ENCODE measurements at regions not wholly inside any gene's neighbourhood (a gene's known extent, or its start where the extent isn't known, plus 50 kb on each side); places are given as distances from the start of the nearest gene placed in this dataset.

DNA sequence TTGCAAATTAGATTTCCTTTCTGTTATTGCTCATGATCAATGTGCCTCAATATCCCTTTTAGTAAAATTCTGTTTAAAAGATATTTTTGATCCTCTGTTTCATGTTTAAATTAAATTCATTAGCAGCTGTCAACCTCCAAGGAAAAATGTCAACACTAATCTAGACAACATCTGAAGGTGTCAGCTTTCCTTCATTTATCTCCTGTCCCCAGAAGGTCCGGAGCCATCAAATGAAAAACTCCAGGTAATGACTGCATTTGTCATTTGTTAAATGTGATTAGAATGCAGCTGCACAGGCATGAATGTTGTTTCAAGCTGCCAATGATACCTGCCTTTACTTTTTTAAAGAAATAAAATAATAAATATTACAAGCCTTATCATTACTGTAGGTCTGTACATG is 463.7 kb upstream of the SEMA3A start:
- ChIA-PET POLR2A (no interaction called here), CTCF (no interaction called here)
- TF ChIP-seq, protein P1, sequence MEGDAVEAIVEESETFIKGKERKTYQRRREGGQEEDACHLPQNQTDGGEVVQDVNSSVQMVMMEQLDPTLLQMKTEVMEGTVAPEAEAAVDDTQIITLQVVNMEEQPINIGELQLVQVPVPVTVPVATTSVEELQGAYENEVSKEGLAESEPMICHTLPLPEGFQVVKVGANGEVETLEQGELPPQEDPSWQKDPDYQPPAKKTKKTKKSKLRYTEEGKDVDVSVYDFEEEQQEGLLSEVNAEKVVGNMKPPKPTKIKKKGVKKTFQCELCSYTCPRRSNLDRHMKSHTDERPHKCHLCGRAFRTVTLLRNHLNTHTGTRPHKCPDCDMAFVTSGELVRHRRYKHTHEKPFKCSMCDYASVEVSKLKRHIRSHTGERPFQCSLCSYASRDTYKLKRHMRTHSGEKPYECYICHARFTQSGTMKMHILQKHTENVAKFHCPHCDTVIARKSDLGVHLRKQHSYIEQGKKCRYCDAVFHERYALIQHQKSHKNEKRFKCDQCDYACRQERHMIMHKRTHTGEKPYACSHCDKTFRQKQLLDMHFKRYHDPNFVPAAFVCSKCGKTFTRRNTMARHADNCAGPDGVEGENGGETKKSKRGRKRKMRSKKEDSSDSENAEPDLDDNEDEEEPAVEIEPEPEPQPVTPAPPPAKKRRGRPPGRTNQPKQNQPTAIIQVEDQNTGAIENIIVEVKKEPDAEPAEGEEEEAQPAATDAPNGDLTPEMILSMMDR (IDR thresholded peaks at IDR 0.05; ENCODE audit: low read depth, low read length): no peak
- Histone ChIP-seq H3K27ac (ENCODE audit: low read depth, low read length) (no peak overlapping the region), H3K27me3 (ENCODE audit: control insufficient read depth, insufficient read depth, low read length) (no peaks in the 10 kb centered on the region), H3K9me3 (ENCODE audit: control insufficient read depth, insufficient read depth, low read length) (no peaks in the 10 kb centered on the region), H3K4me3 (ENCODE audit: low read depth, low read length) (no peak overlapping the region)
- no peak for DNase-seq (ENCODE audit: low read depth, low spot score)

DNA sequence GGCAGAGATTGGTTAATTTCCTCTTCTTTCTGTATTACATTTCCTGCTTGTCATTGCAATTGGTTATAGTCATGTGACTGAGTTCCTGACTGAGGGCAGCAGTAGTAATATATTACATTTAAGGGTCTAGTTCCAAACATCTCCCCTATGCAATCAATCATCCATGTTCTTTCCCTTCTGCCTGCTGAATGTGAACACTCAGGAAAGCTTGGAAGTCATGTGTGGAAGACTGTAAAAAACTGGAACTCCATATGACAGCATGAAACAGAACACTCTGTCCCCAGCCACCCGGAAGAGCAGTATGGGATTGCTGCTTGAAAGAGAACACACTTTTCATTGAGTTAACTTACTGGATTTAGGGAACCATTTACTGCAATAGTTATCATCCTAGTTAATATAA is 459.7 kb upstream of the SEMA3A start:
- Histone ChIP-seq H3K9me3 (ENCODE audit: control insufficient read depth, insufficient read depth, low read length) (no peaks in the 10 kb centered on the region), H3K27ac (ENCODE audit: low read depth, low read length) (no peak overlapping the region), H3K4me3 (ENCODE audit: low read depth, low read length) (no peak overlapping the region), H3K27me3 (ENCODE audit: control insufficient read depth, insufficient read depth, low read length) (no peaks in the 10 kb centered on the region)
- no peak for DNase-seq (ENCODE audit: low read depth, low spot score)
- ChIA-PET CTCF (interaction anchor here (0.6 kb wide), 1 partner anchor 523 kb away, joined by 3 read pairs; no protein-coding TSS in a partner anchor), POLR2A (no interaction called here)
- TF ChIP-seq, protein P1 (IDR thresholded peaks at IDR 0.05; ENCODE audit: low read depth, low read length): no peak

DNA sequence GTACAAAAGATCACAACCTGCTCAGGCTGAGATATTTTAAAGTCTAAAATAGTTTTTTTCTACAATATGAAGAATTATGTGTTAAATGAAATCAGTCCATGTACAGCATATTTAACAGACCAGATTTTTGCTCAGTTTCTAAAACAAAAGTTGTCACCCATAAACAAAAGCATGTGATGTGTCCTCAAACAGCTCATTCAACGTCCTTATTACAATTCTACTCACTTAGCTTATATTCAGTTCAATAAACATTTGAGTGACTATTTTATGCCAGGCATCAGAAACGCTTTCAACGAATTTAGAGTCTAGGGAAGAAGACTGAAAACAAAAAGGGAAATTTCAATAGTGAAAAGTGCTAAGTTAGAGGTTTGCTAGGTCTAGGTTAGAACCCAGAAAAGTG is 457.3 kb upstream of the SEMA3A start:
- ChIA-PET POLR2A (no interaction called here), CTCF (no interaction called here)
- TF ChIP-seq, protein P1 (IDR thresholded peaks at IDR 0.05; ENCODE audit: low read depth, low read length): no peak
- no peak overlapping the region for H3K4me3 ChIP-seq (ENCODE audit: low read depth, low read length)
- DNase-seq (ENCODE audit: low read depth, low spot score): no peak
- no peak overlapping the region for H3K27ac ChIP-seq (ENCODE audit: low read depth, low read length)
- H3K27me3 ChIP-seq (ENCODE audit: control insufficient read depth, insufficient read depth, low read length): no peaks in the 10 kb centered on the region
- H3K9me3 ChIP-seq (ENCODE audit: control insufficient read depth, insufficient read depth, low read length): no peaks in the 10 kb centered on the region

DNA sequence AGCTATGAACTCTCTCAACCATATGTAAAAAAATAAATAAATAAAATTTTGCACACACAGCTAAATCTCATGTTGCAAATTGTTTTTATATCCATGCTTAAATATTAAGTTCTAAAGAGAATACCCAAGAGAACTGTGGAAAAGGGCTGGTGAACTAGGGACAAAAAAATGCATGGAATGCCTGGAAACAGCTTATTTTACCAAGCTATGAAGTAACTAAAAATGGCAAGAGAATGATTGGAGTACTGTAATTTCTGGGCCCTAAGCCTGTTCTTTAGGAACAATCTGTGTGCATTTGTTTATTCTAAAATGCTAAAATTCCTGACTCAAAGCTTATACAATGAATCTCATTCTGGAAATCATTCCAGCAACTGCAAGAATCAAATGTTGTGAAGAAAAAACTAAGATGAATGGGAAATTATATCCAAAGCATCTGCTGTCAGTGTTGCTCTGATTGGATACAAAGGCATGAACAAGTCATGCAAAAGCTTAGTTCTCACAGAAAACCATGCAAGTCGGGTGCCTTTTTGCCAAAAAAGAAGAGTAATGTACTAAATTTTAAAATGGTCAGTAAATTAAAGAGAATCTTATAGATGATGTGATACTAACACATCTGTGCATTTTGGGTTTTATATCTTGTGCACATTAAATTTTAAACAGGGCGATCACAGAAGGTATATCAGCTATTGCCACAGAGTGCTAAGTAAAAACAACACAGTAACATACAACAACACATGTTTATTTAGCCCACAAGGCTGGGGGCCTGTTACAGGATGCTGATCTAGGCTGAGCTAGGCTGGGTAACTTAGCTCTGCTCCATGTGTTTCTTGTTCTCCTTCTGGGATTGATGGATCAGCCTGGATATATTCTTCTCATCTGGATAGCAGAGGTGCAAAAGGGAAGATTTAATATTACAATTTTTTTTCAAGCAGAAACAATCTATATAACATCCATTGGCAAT is 453.5 kb upstream of the SEMA3A start:
- Histone ChIP-seq H3K27me3 (ENCODE audit: control insufficient read depth, insufficient read depth, low read length) (no peaks in the 10 kb centered on the region), H3K4me3 (ENCODE audit: low read depth, low read length) (no peak overlapping the region), H3K27ac (ENCODE audit: low read depth, low read length) (peak overlapping the region; percentile 41), H3K9me3 (ENCODE audit: control insufficient read depth, insufficient read depth, low read length) (no peaks in the 10 kb centered on the region)
- CTCF ChIA-PET: interaction anchor here (1.4 to 2.0 kb wide), 4 partner anchors 9 to 712 kb away, joined by 5 to 10 read pairs (median 6); partner anchors contain the start of gene SEMA3A
- TF ChIP-seq, protein P1 (IDR thresholded peaks at IDR 0.05; ENCODE audit: low read depth, low read length): no peak
- POLR2A ChIA-PET: interaction anchor here (0.6 to 1.9 kb wide), 5 partner anchors 10 to 338 kb away, joined by 3 to 11 read pairs (median 4); no protein-coding TSS in a partner anchor
- peak; percentile 79 for DNase-seq (ENCODE audit: low read depth, low spot score)

DNA sequence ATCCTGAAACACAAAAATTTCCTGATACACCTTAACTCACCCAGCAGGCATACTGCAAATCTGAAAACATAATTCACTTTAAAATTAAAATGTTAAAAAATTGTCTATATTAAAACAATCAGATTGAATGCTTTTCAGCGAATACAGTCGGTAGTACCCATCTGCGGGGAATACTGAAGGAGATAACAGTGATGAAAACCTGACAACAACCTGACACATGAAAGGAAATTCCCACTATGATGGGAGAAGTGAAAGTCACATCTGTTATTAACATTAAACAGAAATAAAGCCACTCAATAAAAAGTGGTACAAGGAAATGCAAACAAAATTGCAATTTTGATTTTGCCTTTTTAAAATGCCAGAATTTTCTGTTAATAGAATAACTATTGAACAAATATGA is 448.0 kb upstream of the SEMA3A start:
- H3K9me3 ChIP-seq (ENCODE audit: control insufficient read depth, insufficient read depth, low read length): no peaks in the 10 kb centered on the region
- ChIA-PET POLR2A (no interaction called here), CTCF (no interaction called here)
- H3K27me3 ChIP-seq (ENCODE audit: control insufficient read depth, insufficient read depth, low read length): no peaks in the 10 kb centered on the region
- H3K27ac ChIP-seq (ENCODE audit: low read depth, low read length): no peak overlapping the region
- TF ChIP-seq, protein P1 (IDR thresholded peaks at IDR 0.05; ENCODE audit: low read depth, low read length): no peak
- H3K4me3 ChIP-seq (ENCODE audit: low read depth, low read length): no peak overlapping the region
- no peak for DNase-seq (ENCODE audit: low read depth, low spot score)

Data from AG04450 (cell line).